Omental fat pad (tissue), 3 donors: ENCODE measurements at regions not wholly inside any gene's neighbourhood (a gene's known extent, or its start where the extent isn't known, plus 50 kb on each side); places are given as distances from the start of the nearest gene placed in this dataset.

Experiments used
- ATAC-seq: fragments of 150-250 bp; one replicate; pipeline ENCODE4 v1.9.1; 2016; ENCODE audit warnings: mild to moderate bottlenecking, moderate library complexity; ENCODE audit not compliant: low FRiP score
- DNase-seq: peaks from one replicate; pipeline ENCODE4 v3.0.0-alpha.2; 2019; ENCODE audit warnings: low spot score
- CTCF ChIP-seq, 3 donors: fragments of 450-650 bp; IDR thresholded peaks; one replicate each; pipeline ENCODE4 v1.5.1; 2016 to 2017; ENCODE audit warnings: antibody characterized with exemption in 3 of 3, mild to moderate bottlenecking in 3 of 3, moderate library complexity in 2 of 3

GRCh38 chr3:72118628-72119027, 333.7 kb upstream of the PROK2 start:
- DNase-seq = no peak
- TF ChIP-seq CTCF (IDR thresholded peaks at IDR 0.05) = no peak
- no peak for ATAC-seq

- no peak for TF ChIP-seq CTCF (IDR thresholded peaks at IDR 0.05)
- ATAC-seq = no peak
- no peak for DNase-seq
Measured at GRCh38 chr3:72116226-72116625, 331.3 kb upstream of the PROK2 start.

- no peak for TF ChIP-seq CTCF (IDR thresholded peaks at IDR 0.05)
- DNase-seq (no peak), ATAC-seq (no peak)
Measured at GRCh38 chr3:72115307-72115706, 330.4 kb upstream of the PROK2 start.

GRCh38 chr3:72114773-72115172, 329.8 kb upstream of the PROK2 start:
- DNase-seq (no peak), ATAC-seq (no peak)
- TF ChIP-seq CTCF (IDR thresholded peaks at IDR 0.05) = no peak

GRCh38 chr3:72113964-72114363, 329.0 kb upstream of the PROK2 start:
- ATAC-seq = no peak
- TF ChIP-seq CTCF (IDR thresholded peaks at IDR 0.05) = no peak
- DNase-seq = no peak

- DNase-seq (no peak), ATAC-seq (no peak)
- no peak for TF ChIP-seq CTCF (IDR thresholded peaks at IDR 0.05)
Measured at GRCh38 chr3:72113564-72113963, 328.6 kb upstream of the PROK2 start.

GRCh38 chr3:72112435-72112834, 327.5 kb upstream of the PROK2 start:
- DNase-seq (no peak), ATAC-seq (no peak)
- no peak for TF ChIP-seq CTCF (IDR thresholded peaks at IDR 0.05)
